GM23338 (cell line): ENCODE measurements at regions not wholly inside any gene's neighbourhood (a gene's known extent, or its start where the extent isn't known, plus 50 kb on each side); places are given as distances from the start of the nearest gene placed in this dataset.

ENCODE experiments used
- ATAC-seq: fragments of 200-7000 bp; cut with Tn5 transposase; 3 replicates; pipeline ENCODE4 v1.9.1; 2020
- DNase-seq: peaks from one replicate; pipeline ENCODE4 v3.0.0-alpha.2; 2015; ENCODE audit warnings: low spot score
- H2AFZ ChIP-seq: fragments of 200-600 bp; sonication (generic); 2 replicates; pipeline ENCODE4 v1.8.0; 2016; ENCODE audit warnings: antibody characterized with exemption, mild to moderate bottlenecking, moderate library complexity
- H3F3A ChIP-seq: fragments of 200-600 bp; sonication (generic); replicated peaks from 2 replicates; pipeline ENCODE4 v1.8.0; 2017; ENCODE audit warnings: antibody characterized with exemption, mixed run types, low read depth
- H3K27ac ChIP-seq: fragments of 200-600 bp; sonication (generic); 2 replicates; pipeline ENCODE4 v1.6.1; 2016; ENCODE audit warnings: low read depth
- H3K27me3 ChIP-seq: fragments of 200-600 bp; sonication (generic); 2 replicates; pipeline ENCODE4 v1.8.0; 2016; ENCODE audit warnings: mild to moderate bottlenecking, mixed run types, moderate library complexity; ENCODE audit not compliant: insufficient read depth
- H3K36me3 ChIP-seq: fragments of 200-600 bp; sonication (generic); 2 replicates; pipeline ENCODE4 v1.8.0; 2016; ENCODE audit warnings: mild to moderate bottlenecking; ENCODE audit not compliant: insufficient read depth
- H3K4me1 ChIP-seq: fragments of 200-600 bp; sonication (generic); 2 replicates; pipeline ENCODE4 v1.8.0; 2016; ENCODE audit warnings: mild to moderate bottlenecking, moderate library complexity; ENCODE audit not compliant: insufficient read depth
- H3K4me2 ChIP-seq: fragments of 200-600 bp; sonication (generic); 2 replicates; pipeline ENCODE4 v1.7.1; 2017; ENCODE audit warnings: mixed run types
- H3K4me3 ChIP-seq: fragments of 200-600 bp; sonication (generic); 2 replicates; pipeline ENCODE4 v1.6.1; 2016; ENCODE audit warnings: mixed run types
- H3K79me2 ChIP-seq: fragments of 200-600 bp; sonication (generic); replicated peaks from 2 replicates; pipeline ENCODE4 v1.8.0; 2017; ENCODE audit warnings: mild to moderate bottlenecking; ENCODE audit not compliant: insufficient read depth
- H3K9me2 ChIP-seq: fragments of 200-600 bp; sonication (generic); 2 replicates; pipeline ENCODE4 v1.8.0; 2017; ENCODE audit not compliant: insufficient read depth
- H4K20me1 ChIP-seq: fragments of 200-600 bp; sonication (generic); replicated peaks from 2 replicates; pipeline ENCODE4 v1.8.0; 2017; ENCODE audit warnings: mild to moderate bottlenecking; ENCODE audit not compliant: insufficient read depth
- H3K27ac Mint-ChIP-seq: 2 replicates; pipeline ENCODE4 v1.8.0; 2020; ENCODE audit warnings: inconsistent platforms, mild to moderate bottlenecking, moderate library complexity, mixed read lengths
- H3K27me3 Mint-ChIP-seq: 3 replicates; pipeline ENCODE4 v1.8.0; 2022; ENCODE audit warnings: low read depth, mild to moderate bottlenecking, moderate library complexity, mixed read lengths, inconsistent platforms; ENCODE audit not compliant: insufficient read depth, poor library complexity
- H3K36me3 Mint-ChIP-seq: 3 replicates; pipeline ENCODE4 v1.8.0; 2021; ENCODE audit warnings: low read depth, mild to moderate bottlenecking, inconsistent platforms, moderate library complexity, mixed read lengths
- H3K4me1 Mint-ChIP-seq: 3 replicates; pipeline ENCODE4 v1.8.0; 2020; ENCODE audit warnings: mild to moderate bottlenecking, inconsistent platforms, mixed read lengths
- H3K4me3 Mint-ChIP-seq: 3 replicates; pipeline ENCODE4 v1.8.0; 2021; ENCODE audit warnings: moderate library complexity, mild to moderate bottlenecking, inconsistent platforms, mixed read lengths
- H3K9me3 Mint-ChIP-seq: 3 replicates; pipeline ENCODE4 v1.8.0; 2020; ENCODE audit warnings: moderate library complexity, mild to moderate bottlenecking, inconsistent platforms, mixed read lengths
- CREB1 ChIP-seq: fragments of 250-450 bp; sonication (Bioruptor Pico); IDR thresholded peaks from 2 replicates; pipeline ENCODE4 v1.5.0; 2020; ENCODE audit warnings: low read depth, mild to moderate bottlenecking, moderate library complexity
- EZH2 ChIP-seq: fragments of 200-600 bp; sonication (generic); IDR thresholded peaks from one replicate; pipeline ENCODE4 v1.8.0; 2017; ENCODE audit warnings: antibody characterized with exemption, mild to moderate bottlenecking, low read depth; ENCODE audit not compliant: unreplicated experiment
- EZH2phosphoT487 ChIP-seq: fragments of 200-600 bp; sonication (generic); IDR thresholded peaks from one replicate; pipeline ENCODE4 v1.8.1; 2018; ENCODE audit warnings: antibody characterized with exemption; ENCODE audit not compliant: unreplicated experiment
- JUNB ChIP-seq: IDR thresholded peaks from one replicate; pipeline ENCODE4 v1.6.1; 2016; ENCODE audit warnings: antibody characterized with exemption; ENCODE audit not compliant: unreplicated experiment
- NANOG ChIP-seq: IDR thresholded peaks from 2 replicates; pipeline ENCODE4 v1.6.1; 2016; ENCODE audit warnings: antibody characterized with exemption, borderline replicate concordance
- POLR2AphosphoS5 ChIP-seq: IDR thresholded peaks from 2 replicates; pipeline ENCODE4 v1.6.1; 2016; ENCODE audit warnings: antibody characterized with exemption, low read depth
- STAT1 ChIP-seq: IDR thresholded peaks from one replicate; pipeline ENCODE4 v1.6.1; 2016; ENCODE audit warnings: antibody characterized with exemption; ENCODE audit not compliant: unreplicated experiment
- ZNF114 ChIP-seq: fragments of 250-450 bp; sonication (Bioruptor Pico); IDR thresholded peaks from 2 replicates; pipeline ENCODE4 v1.5.0; 2020; ENCODE audit warnings: mild to moderate bottlenecking, moderate library complexity
- ZNF462 ChIP-seq: fragments of 250-450 bp; sonication (Bioruptor Pico); IDR thresholded peaks from 2 replicates; pipeline ENCODE4 v1.5.0; 2020; ENCODE audit warnings: mild to moderate bottlenecking, moderate library complexity
- TF ChIP-seq, protein P1 (sequence below): IDR thresholded peaks from 2 replicates; pipeline ENCODE4 v1.6.1; 2016; ENCODE audit warnings: antibody characterized with exemption
- TF ChIP-seq, protein P2 (sequence below), 2 experiments: fragments of 200-600 bp in 1 of 2; sonication (generic) in 1 of 2; conservative IDR thresholded peaks; 2 replicates each; pipeline versions ENCODE4 v1.5.1 to v1.6.1; 2016 to 2017; ENCODE audit warnings: antibody characterized with exemption in 2 of 2, low read depth in 2 of 2, mild to moderate bottlenecking in 2 of 2, moderate library complexity in 1 of 2
- TF ChIP-seq, protein P3 (sequence below): IDR thresholded peaks from one replicate; pipeline ENCODE4 v1.6.1; 2018; ENCODE audit warnings: antibody characterized with exemption; ENCODE audit not compliant: unreplicated experiment

GRCh38 chr2:128630974-128631697, 312.5 kb upstream of the HS6ST1 start:
- H3F3A ChIP-seq: no peaks in the 10 kb centered on the region
- Mint-ChIP-seq H3K36me3 (no peaks in the 10 kb centered on the region), H3K27me3 (peaks cover 7% of the 10 kb centered on the region), H3K4me3 (no peak overlapping the region), H3K27ac (no peak overlapping the region), H3K9me3 (peaks cover 2% of the 10 kb centered on the region), H3K4me1 (peaks cover 24% of the 10 kb centered on the region)
- no peak overlapping the region for H3K4me3 ChIP-seq
- ATAC-seq (no peak), DNase-seq (no peak)
- no peaks in the 10 kb centered on the region for H3K27me3 ChIP-seq
- no peak overlapping the region for H3K4me2 ChIP-seq
- H3K27ac ChIP-seq: no peak overlapping the region
- no peaks in the 10 kb centered on the region for H3K36me3 ChIP-seq
- peaks cover 5% of the 10 kb centered on the region; the same call in 1 of the 2 replicates for H3K9me2 ChIP-seq
- H3K79me2 ChIP-seq: no peaks in the 10 kb centered on the region
- H3K4me1 ChIP-seq: peaks cover 3% of the 10 kb centered on the region; the same call in 1 of the 2 replicates
- no peak for TF ChIP-seq POLR2AphosphoS5
- TF ChIP-seq JUNB: no peak
- no peak for TF ChIP-seq NANOG
- TF ChIP-seq, protein P1, sequence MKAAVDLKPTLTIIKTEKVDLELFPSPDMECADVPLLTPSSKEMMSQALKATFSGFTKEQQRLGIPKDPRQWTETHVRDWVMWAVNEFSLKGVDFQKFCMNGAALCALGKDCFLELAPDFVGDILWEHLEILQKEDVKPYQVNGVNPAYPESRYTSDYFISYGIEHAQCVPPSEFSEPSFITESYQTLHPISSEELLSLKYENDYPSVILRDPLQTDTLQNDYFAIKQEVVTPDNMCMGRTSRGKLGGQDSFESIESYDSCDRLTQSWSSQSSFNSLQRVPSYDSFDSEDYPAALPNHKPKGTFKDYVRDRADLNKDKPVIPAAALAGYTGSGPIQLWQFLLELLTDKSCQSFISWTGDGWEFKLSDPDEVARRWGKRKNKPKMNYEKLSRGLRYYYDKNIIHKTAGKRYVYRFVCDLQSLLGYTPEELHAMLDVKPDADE: no peak
- TF ChIP-seq ZNF114 (CRISPR knock-in tag): no peak
- TF ChIP-seq CREB1 (CRISPR knock-in tag): no peak
- TF ChIP-seq ZNF462 (CRISPR knock-in tag): no peak
- no peak for TF ChIP-seq STAT1
- no peak for TF ChIP-seq EZH2
- TF ChIP-seq, protein P2, sequence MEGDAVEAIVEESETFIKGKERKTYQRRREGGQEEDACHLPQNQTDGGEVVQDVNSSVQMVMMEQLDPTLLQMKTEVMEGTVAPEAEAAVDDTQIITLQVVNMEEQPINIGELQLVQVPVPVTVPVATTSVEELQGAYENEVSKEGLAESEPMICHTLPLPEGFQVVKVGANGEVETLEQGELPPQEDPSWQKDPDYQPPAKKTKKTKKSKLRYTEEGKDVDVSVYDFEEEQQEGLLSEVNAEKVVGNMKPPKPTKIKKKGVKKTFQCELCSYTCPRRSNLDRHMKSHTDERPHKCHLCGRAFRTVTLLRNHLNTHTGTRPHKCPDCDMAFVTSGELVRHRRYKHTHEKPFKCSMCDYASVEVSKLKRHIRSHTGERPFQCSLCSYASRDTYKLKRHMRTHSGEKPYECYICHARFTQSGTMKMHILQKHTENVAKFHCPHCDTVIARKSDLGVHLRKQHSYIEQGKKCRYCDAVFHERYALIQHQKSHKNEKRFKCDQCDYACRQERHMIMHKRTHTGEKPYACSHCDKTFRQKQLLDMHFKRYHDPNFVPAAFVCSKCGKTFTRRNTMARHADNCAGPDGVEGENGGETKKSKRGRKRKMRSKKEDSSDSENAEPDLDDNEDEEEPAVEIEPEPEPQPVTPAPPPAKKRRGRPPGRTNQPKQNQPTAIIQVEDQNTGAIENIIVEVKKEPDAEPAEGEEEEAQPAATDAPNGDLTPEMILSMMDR (conservative IDR thresholded peaks at IDR 0.05; ENCODE audit: low read depth in 2 of 2): no peak
- no peak for TF ChIP-seq EZH2phosphoT487
- TF ChIP-seq, protein P3, sequence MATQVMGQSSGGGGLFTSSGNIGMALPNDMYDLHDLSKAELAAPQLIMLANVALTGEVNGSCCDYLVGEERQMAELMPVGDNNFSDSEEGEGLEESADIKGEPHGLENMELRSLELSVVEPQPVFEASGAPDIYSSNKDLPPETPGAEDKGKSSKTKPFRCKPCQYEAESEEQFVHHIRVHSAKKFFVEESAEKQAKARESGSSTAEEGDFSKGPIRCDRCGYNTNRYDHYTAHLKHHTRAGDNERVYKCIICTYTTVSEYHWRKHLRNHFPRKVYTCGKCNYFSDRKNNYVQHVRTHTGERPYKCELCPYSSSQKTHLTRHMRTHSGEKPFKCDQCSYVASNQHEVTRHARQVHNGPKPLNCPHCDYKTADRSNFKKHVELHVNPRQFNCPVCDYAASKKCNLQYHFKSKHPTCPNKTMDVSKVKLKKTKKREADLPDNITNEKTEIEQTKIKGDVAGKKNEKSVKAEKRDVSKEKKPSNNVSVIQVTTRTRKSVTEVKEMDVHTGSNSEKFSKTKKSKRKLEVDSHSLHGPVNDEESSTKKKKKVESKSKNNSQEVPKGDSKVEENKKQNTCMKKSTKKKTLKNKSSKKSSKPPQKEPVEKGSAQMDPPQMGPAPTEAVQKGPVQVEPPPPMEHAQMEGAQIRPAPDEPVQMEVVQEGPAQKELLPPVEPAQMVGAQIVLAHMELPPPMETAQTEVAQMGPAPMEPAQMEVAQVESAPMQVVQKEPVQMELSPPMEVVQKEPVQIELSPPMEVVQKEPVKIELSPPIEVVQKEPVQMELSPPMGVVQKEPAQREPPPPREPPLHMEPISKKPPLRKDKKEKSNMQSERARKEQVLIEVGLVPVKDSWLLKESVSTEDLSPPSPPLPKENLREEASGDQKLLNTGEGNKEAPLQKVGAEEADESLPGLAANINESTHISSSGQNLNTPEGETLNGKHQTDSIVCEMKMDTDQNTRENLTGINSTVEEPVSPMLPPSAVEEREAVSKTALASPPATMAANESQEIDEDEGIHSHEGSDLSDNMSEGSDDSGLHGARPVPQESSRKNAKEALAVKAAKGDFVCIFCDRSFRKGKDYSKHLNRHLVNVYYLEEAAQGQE: no peak
- H2AFZ ChIP-seq: no peak overlapping the region
- H4K20me1 ChIP-seq: no peaks in the 10 kb centered on the region
